AG04450 (cell line): ENCODE measurements at regions not wholly inside any gene's neighbourhood (a gene's known extent, or its start where the extent isn't known, plus 50 kb on each side); places are given as distances from the start of the nearest gene placed in this dataset.

Source experiments
- CTCF ChIA-PET: fragments of 300-600, 350-600 bp; formaldehyde crosslinking; extraction: SDS; loops from one replicate; lab custom pipeline; 2022; ENCODE audit warnings: antibody characterized with exemption, inconsistent platforms; lab: Charles Lee
- POLR2A ChIA-PET: fragments of 350-600 bp; formaldehyde crosslinking; extraction: SDS; loops from one replicate; lab custom pipeline; 2021; ENCODE audit warnings: antibody characterized with exemption, inconsistent platforms; lab: Yijun Ruan, JAX
- DNase-seq: peaks from one replicate; pipeline ENCODE4 v3.0.0-alpha.2; 2011; ENCODE audit warnings: low read depth, low spot score
- H3K27ac ChIP-seq: one replicate; pipeline ENCODE4 v1.5.1; 2012; ENCODE audit warnings: low read depth, low read length, control low read depth
- H3K27me3 ChIP-seq: one replicate; pipeline ENCODE4 v1.6.0; 2012; ENCODE audit warnings: low read length; ENCODE audit not compliant: control insufficient read depth, insufficient read depth
- H3K4me3 ChIP-seq: 2 replicates; pipeline ENCODE4 v1.5.1; 2011; ENCODE audit warnings: mild to moderate bottlenecking, low read depth, low read length, control low read depth
- H3K9me3 ChIP-seq: 2 replicates; pipeline ENCODE4 v1.5.1; 2012; ENCODE audit warnings: low read length; ENCODE audit not compliant: control insufficient read depth, insufficient read depth
- CTCF ChIP-seq: IDR thresholded peaks from 2 replicates; pipeline ENCODE4 v1.5.1; 2011; ENCODE audit warnings: low read depth, low read length, control low read depth, inconsistent platforms

- Histone ChIP-seq H3K27me3 (no peaks in the 10 kb centered on the region), H3K9me3 (peaks cover 8% of the 10 kb centered on the region), H3K27ac (no peak overlapping the region), H3K4me3 (no peak overlapping the region)
- POLR2A ChIA-PET: no interaction called here
- CTCF ChIA-PET: no interaction called here
- DNase-seq: no peak
- no peak for TF ChIP-seq CTCF
Observed at GRCh38 chr4:63831590-63832155, 577.6 kb downstream of the TECRL start.

- no peaks in the 10 kb centered on the region for H3K27me3 ChIP-seq
- H3K27ac ChIP-seq: no peak overlapping the region
- peaks cover 16% of the 10 kb centered on the region for H3K9me3 ChIP-seq
- DNase-seq: no peak
- TF ChIP-seq CTCF: no peak
- ChIA-PET CTCF (no interaction called here), POLR2A (no interaction called here)
- no peak overlapping the region for H3K4me3 ChIP-seq
Observed at GRCh38 chr4:63817196-63817865, 591.9 kb downstream of the TECRL start.

- POLR2A ChIA-PET: no interaction called here
- CTCF ChIA-PET: no interaction called here
- H3K27ac ChIP-seq: no peak overlapping the region
Observed at GRCh38 chr4:63814171-63814964, 594.9 kb downstream of the TECRL start.

GRCh38 chr4:63799166-63799565 is 610.1 kb downstream of the TECRL start:
- Histone ChIP-seq H3K4me3 (no peak overlapping the region), H3K27ac (no peak overlapping the region), H3K9me3 (peaks cover 3% of the 10 kb centered on the region; the same call in 1 of the 2 replicates), H3K27me3 (no peaks in the 10 kb centered on the region)
- TF ChIP-seq CTCF: no peak
- DNase-seq: no peak
- ChIA-PET CTCF (no interaction called here), POLR2A (no interaction called here)

More at GRCh38 chr4:63814171-63814964, 594.9 kb downstream of the TECRL start:
- H3K4me3 ChIP-seq: no peak overlapping the region
- peaks cover 16% of the 10 kb centered on the region for H3K9me3 ChIP-seq
- DNase-seq: no peak
- H3K27me3 ChIP-seq: no peaks in the 10 kb centered on the region
- TF ChIP-seq CTCF: no peak

- POLR2A ChIA-PET: no interaction called here
- no peaks in the 10 kb centered on the region for H3K9me3 ChIP-seq
Observed at GRCh38 chr4:63795301-63795700, 613.9 kb downstream of the TECRL start.

More at GRCh38 chr4:63795301-63795700, 613.9 kb downstream of the TECRL start:
- TF ChIP-seq CTCF: no peak
- Histone ChIP-seq H3K4me3 (no peak overlapping the region), H3K27ac (no peak overlapping the region), H3K27me3 (no peaks in the 10 kb centered on the region)
- DNase-seq: no peak
- CTCF ChIA-PET: no interaction called here
